OCI-LY3 (cell line): ENCODE measurements at regions not wholly inside any gene's neighbourhood (a gene's known extent, or its start where the extent isn't known, plus 50 kb on each side); places are given as distances from the start of the nearest gene placed in this dataset.

ENCODE experiments used
- H2AFZ ChIP-seq: fragments of 200-600, 300-600 bp; shearing (Covaris generic); 2 replicates; pipeline ENCODE4 v1.6.0; 2014; ENCODE audit warnings: antibody characterized with exemption, low read depth, low read length
- H3K27ac ChIP-seq: fragments of 200-600, 300-600 bp; sonication (generic); 2 replicates; pipeline ENCODE4 v1.5.1; 2014; ENCODE audit warnings: mild to moderate bottlenecking, low read length, moderate library complexity, mixed read lengths
- H3K27me3 ChIP-seq: fragments of 200-600, 300-600 bp; sonication (generic); 2 replicates; pipeline ENCODE4 v1.6.1; 2014; ENCODE audit warnings: low read depth, low read length, mixed read lengths
- H3K36me3 ChIP-seq: fragments of 200-600, 300-600 bp; sonication (generic); replicated peaks from 2 replicates; pipeline ENCODE3; 2014; ENCODE audit warnings: low read depth, low read length, mixed read lengths
- H3K4me1 ChIP-seq: fragments of 300-600, 200-600 bp; sonication (generic); 2 replicates; pipeline ENCODE4 v1.6.1; 2014; ENCODE audit warnings: low read length, mixed read lengths
- H3K4me2 ChIP-seq: fragments of 200-600, 300-600 bp; sonication (generic); 2 replicates; pipeline ENCODE4 v1.6.1; 2014; ENCODE audit warnings: low read length, mixed read lengths
- H3K4me3 ChIP-seq: fragments of 300-600, 200-600 bp; sonication (generic); 2 replicates; pipeline ENCODE4 v1.5.1; 2014; ENCODE audit warnings: antibody characterized with exemption, mild to moderate bottlenecking, low read length, moderate library complexity
- H3K79me2 ChIP-seq: fragments of 300-600, 200-600 bp; shearing (Covaris generic); 2 replicates; pipeline ENCODE4 v1.6.1; 2014; ENCODE audit warnings: mild to moderate bottlenecking, low read length, mixed read lengths
- H3K9ac ChIP-seq: fragments of 300-600, 200-600 bp; shearing (Covaris generic); 2 replicates; pipeline ENCODE4 v1.6.0; 2014; ENCODE audit warnings: mild to moderate bottlenecking, low read length, moderate library complexity
- H3K9me3 ChIP-seq: fragments of 200-600, 300-600 bp; shearing (Covaris generic); 2 replicates; pipeline ENCODE4 v1.6.1; 2014; ENCODE audit warnings: low read length, mixed read lengths; ENCODE audit not compliant: insufficient read depth
- H4K20me1 ChIP-seq: fragments of 200-600, 300-600 bp; sonication (generic); 2 replicates; pipeline ENCODE4 v1.6.1; 2016; ENCODE audit warnings: low read length, mixed read lengths; ENCODE audit not compliant: insufficient read depth
- CTCF ChIP-seq: fragments of 200-600, 300-600 bp; sonication (generic); IDR thresholded peaks from 2 replicates; pipeline ENCODE4 v1.5.1; 2014; ENCODE audit warnings: antibody characterized with exemption, low read length, low read depth
- EZH2phosphoT487 ChIP-seq: fragments of 200-600 bp; shearing (Covaris generic); IDR thresholded peaks from 2 replicates; pipeline ENCODE4 v1.6.1; 2018; ENCODE audit warnings: antibody characterized with exemption, mixed run types, low read depth

- no peaks in the 10 kb centered on the region for H3K36me3 ChIP-seq
- H4K20me1 ChIP-seq, result no peaks in the 10 kb centered on the region
- no peak overlapping the region for H3K9ac ChIP-seq
- no peaks in the 10 kb centered on the region for H3K79me2 ChIP-seq
- H3K9me3 ChIP-seq, result no peaks in the 10 kb centered on the region
- no peak overlapping the region for H2AFZ ChIP-seq
- H3K27me3 ChIP-seq, result no peaks in the 10 kb centered on the region
- no peak overlapping the region for H3K27ac ChIP-seq
- no peak overlapping the region for H3K4me3 ChIP-seq
- H3K4me2 ChIP-seq, result no peak overlapping the region
- TF ChIP-seq CTCF (no peak), EZH2phosphoT487 (no peak)
- peaks cover 9% of the 10 kb centered on the region; the same call in 1 of the 2 replicates for H3K4me1 ChIP-seq
Observed at GRCh38 chr21:20511216-20511880, 486.9 kb upstream of the NCAM2 start.

- H3K4me2 ChIP-seq, result no peak overlapping the region
- no peak overlapping the region for H3K27ac ChIP-seq
- no peaks in the 10 kb centered on the region for H3K79me2 ChIP-seq
- H3K27me3 ChIP-seq, result no peaks in the 10 kb centered on the region
- TF ChIP-seq EZH2phosphoT487 (no peak), CTCF (no peak)
- no peak overlapping the region for H3K9ac ChIP-seq
- no peaks in the 10 kb centered on the region for H3K9me3 ChIP-seq
- peaks cover 9% of the 10 kb centered on the region; the same call in 1 of the 2 replicates for H3K4me1 ChIP-seq
- no peak overlapping the region for H2AFZ ChIP-seq
- H3K4me3 ChIP-seq, result no peak overlapping the region
- no peaks in the 10 kb centered on the region for H4K20me1 ChIP-seq
- no peaks in the 10 kb centered on the region for H3K36me3 ChIP-seq
Observed at GRCh38 chr21:20515446-20515845, 482.8 kb upstream of the NCAM2 start.

GRCh38 chr21:20519076-20519475 is 479.1 kb upstream of the NCAM2 start:
- Histone ChIP-seq H3K4me2 (no peak overlapping the region), H4K20me1 (no peaks in the 10 kb centered on the region), H3K4me3 (no peak overlapping the region), H3K27ac (no peak overlapping the region), H3K79me2 (no peaks in the 10 kb centered on the region), H3K9me3 (no peaks in the 10 kb centered on the region), H3K36me3 (no peaks in the 10 kb centered on the region), H3K4me1 (no peaks in the 10 kb centered on the region), H3K27me3 (no peaks in the 10 kb centered on the region), H3K9ac (no peak overlapping the region), H2AFZ (no peak overlapping the region)
- TF ChIP-seq EZH2phosphoT487 (no peak), CTCF (no peak)

GRCh38 chr21:20522611-20523010 is 475.6 kb upstream of the NCAM2 start:
- no peaks in the 10 kb centered on the region for H3K36me3 ChIP-seq
- no peaks in the 10 kb centered on the region for H3K79me2 ChIP-seq
- no peak for TF ChIP-seq EZH2phosphoT487
- TF ChIP-seq CTCF, result no peak
- no peak overlapping the region for H2AFZ ChIP-seq
- H4K20me1 ChIP-seq, result no peaks in the 10 kb centered on the region
- no peaks in the 10 kb centered on the region for H3K4me1 ChIP-seq
- no peak overlapping the region for H3K27ac ChIP-seq
- H3K4me2 ChIP-seq, result no peak overlapping the region
- no peaks in the 10 kb centered on the region for H3K9me3 ChIP-seq
- no peak overlapping the region for H3K4me3 ChIP-seq
- no peak overlapping the region for H3K9ac ChIP-seq
- no peaks in the 10 kb centered on the region for H3K27me3 ChIP-seq
